Adrenal gland (tissue), 9 donors: ENCODE measurements at regions not wholly inside any gene's neighbourhood (a gene's known extent, or its start where the extent isn't known, plus 50 kb on each side); places are given as distances from the start of the nearest gene placed in this dataset.

Source experiments
- DNase-seq, 7 donors: peaks; one replicate each; pipeline ENCODE4 v3.0.0-alpha.2; 2019 to 2020
- H3K27ac ChIP-seq, 5 donors: fragments of 200-600 bp; sonication (generic) in 4 of 5; 1 replicate in 3 of 5; 2 replicates in 2 of 5; pipeline versions ENCODE4 v1.5.1 to v1.8.0; 2016 to 2020; ENCODE audit warnings: mild to moderate bottlenecking in 1 of 5
- H3K27me3 ChIP-seq: fragments of 200-600 bp; 2 replicates; pipeline ENCODE4 v1.8.0; 2021
- H3K36me3 ChIP-seq, 2 donors: fragments of 200-600 bp; replicated peaks in 1 of 2; 1 replicate in 1 of 2; 2 replicates in 1 of 2; pipeline versions ENCODE4 v1.5.1 to v1.8.0; 2018 to 2022
- H3K4me1 ChIP-seq, 2 donors: fragments of 200-600 bp; replicated peaks in 1 of 2; 1 replicate in 1 of 2; 2 replicates in 1 of 2; pipeline versions ENCODE4 v1.5.1 to v1.8.0; 2018 to 2021
- H3K4me3 ChIP-seq, 4 donors: fragments of 200-600 bp; sonication (generic) in 3 of 4; one replicate each; pipeline ENCODE4 v1.5.1; 2016 to 2018
- H3K9me3 ChIP-seq, 3 donors: fragments of 200-600 bp; sonication (generic) in 1 of 3; replicated peaks in 1 of 3; 1 replicate in 2 of 3; 2 replicates in 1 of 3; pipeline versions ENCODE4 v1.5.1 to v1.8.0; 2016 to 2021
- CTCF ChIP-seq, 6 experiments: fragments of 450-650 bp in 4 of 6; fragments of 200-600 bp in 2 of 6; sonication (generic) in 1 of 6; IDR thresholded peaks; 1 replicate in 5 of 6; 2 replicates in 1 of 6; pipeline versions ENCODE4 v1.5.1 to v1.8.0; 2016 to 2021; ENCODE audit warnings: antibody characterized with exemption in 6 of 6, mild to moderate bottlenecking in 2 of 6, moderate library complexity in 1 of 6
- POLR2A ChIP-seq, 2 donors: fragments of 450-650 bp; IDR thresholded peaks; one replicate each; pipeline ENCODE4 v1.6.1; 2017; ENCODE audit warnings: antibody characterized with exemption in 2 of 2, mild to moderate bottlenecking in 2 of 2, moderate library complexity in 1 of 2
- WGBS, 4 donors: extraction: QIAGEN DNeasy Blood & Tissue Kit in 2 of 4; methylation state at CpG; one replicate each; pipeline versions ENCODE4 v1.1.5 to v1.1.7; 2013 to 2017; 5-methylcytosine and 5-hydroxymethylcytosine counted together
- intact Hi-C, 2 donors: fragments of 100-400 bp; cut with DNase I; formaldehyde crosslinking; loops; one replicate each; pipeline versions ENCODE4 v1.14.1 to v1.15.0; 2022 to 2023
- donor health status: healthy with polysubstance abuse.
- donor health status: Bipolar disorder and iron deficiency.
- donor health status: DM: yes; HTN: yes; CAD: no.
- donor health status: DM: no; HTN: no; CAD: no.
- donor health status: DM: no; HTN: no; CAD: no.

- Histone ChIP-seq H3K27me3 (no peaks in the 10 kb centered on the region), H3K36me3 (no peaks in the 10 kb centered on the region), H3K9me3 (no peaks in the 10 kb centered on the region), H3K27ac (no peak overlapping the region), H3K4me1 (no peaks in the 10 kb centered on the region), H3K4me3 (no peak overlapping the region)
- no peak for DNase-seq
- intact Hi-C loops = no loop called here
- 84 to 91% (median 89%) methylated on average over 3 of the region's 3 CpGs for WGBS, 4 donors
- TF ChIP-seq CTCF (IDR thresholded peaks at IDR 0.05) = no peak
- TF ChIP-seq POLR2A (IDR thresholded peaks at IDR 0.05) = no peak
Measured at GRCh38 chr11:96783311-96783710, 393.5 kb downstream of the JRKL start.

GRCh38 chr11:96785073-96785472 lies 395.3 kb downstream of the JRKL start:
- Histone ChIP-seq H3K4me3 (no peak overlapping the region), H3K4me1 (no peaks in the 10 kb centered on the region), H3K27me3 (no peaks in the 10 kb centered on the region), H3K27ac (no peak overlapping the region), H3K9me3 (no peaks in the 10 kb centered on the region), H3K36me3 (no peaks in the 10 kb centered on the region)
- intact Hi-C loops = no loop called here
- no peak for TF ChIP-seq CTCF (IDR thresholded peaks at IDR 0.05)
- no peak for TF ChIP-seq POLR2A (IDR thresholded peaks at IDR 0.05)
- WGBS, 4 donors = 81 to 87% (median 85%) methylated on average over 4 of the region's 4 CpGs
- no peak for DNase-seq

GRCh38 chr11:96794152-96794551 lies 404.3 kb downstream of the JRKL start:
- DNase-seq = no peak
- Histone ChIP-seq H3K27me3 (no peaks in the 10 kb centered on the region), H3K9me3 (no peaks in the 10 kb centered on the region), H3K36me3 (no peaks in the 10 kb centered on the region), H3K4me1 (no peaks in the 10 kb centered on the region), H3K27ac (no peak overlapping the region), H3K4me3 (no peak overlapping the region)
- intact Hi-C loops = no loop called here
- TF ChIP-seq POLR2A (IDR thresholded peaks at IDR 0.05) = no peak
- TF ChIP-seq CTCF (IDR thresholded peaks at IDR 0.05) = no peak
- 84 to 96% (median 88%) methylated on average over 2 of the region's 2 CpGs for WGBS, 4 donors

GRCh38 chr11:96798445-96798844 lies 408.6 kb downstream of the JRKL start:
- TF ChIP-seq CTCF (IDR thresholded peaks at IDR 0.05) = no peak
- no peak for TF ChIP-seq POLR2A (IDR thresholded peaks at IDR 0.05)
- Histone ChIP-seq H3K27me3 (no peaks in the 10 kb centered on the region), H3K9me3 (no peaks in the 10 kb centered on the region), H3K27ac (no peak overlapping the region), H3K4me1 (no peaks in the 10 kb centered on the region), H3K4me3 (no peak overlapping the region), H3K36me3 (no peaks in the 10 kb centered on the region)
- intact Hi-C loops = no loop called here
- 74 to 96% (median 81%) methylated on average over 1 of the region's 1 CpG for WGBS, 4 donors
- DNase-seq = no peak
